ENCODE measurements at regions not wholly inside any gene's neighbourhood (a gene's known extent, or its start where the extent isn't known, plus 50 kb on each side); places are given as distances from the start of the nearest gene placed in this dataset.

DNA sequence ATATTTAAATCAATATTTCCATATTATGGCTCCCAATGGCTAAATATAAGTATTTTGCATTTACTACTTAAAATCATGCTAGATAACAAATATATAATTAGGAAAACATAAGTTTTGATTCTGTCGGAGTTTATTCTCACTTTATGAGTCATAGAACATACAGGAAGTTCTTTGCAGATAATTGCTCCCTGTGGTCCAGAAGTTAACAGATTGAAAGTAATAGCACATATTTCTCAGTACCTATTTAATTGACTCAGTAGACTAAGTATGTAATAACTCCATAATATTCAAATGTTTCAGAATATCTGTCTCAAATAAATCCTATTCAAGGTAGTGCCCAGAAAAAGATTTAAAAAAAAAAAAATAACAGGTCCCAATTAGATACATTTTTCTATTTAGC is 806.0 kb upstream of the ATXN7L3B start:
- TF ChIP-seq ZNF274 (IDR thresholded peaks at IDR 0.05; ENCODE audit: low read depth, low read length), result no peak
- no peak for TF ChIP-seq YY1 (IDR thresholded peaks at IDR 0.05; ENCODE audit: insufficient read depth, insufficient read length)
- TF ChIP-seq SUZ12 (IDR thresholded peaks at IDR 0.05; ENCODE audit: extremely low read depth, insufficient read depth, insufficient read length), result no peak
